HepG2 (cell line): ENCODE measurements at regions not wholly inside any gene's neighbourhood (a gene's known extent, or its start where the extent isn't known, plus 50 kb on each side); places are given as distances from the start of the nearest gene placed in this dataset.

ENCODE experiments used
- ARNTL ChIP-seq: sonication (generic); formaldehyde crosslinking; IDR thresholded peaks from 2 replicates; pipeline ENCODE4 v1.4.0; 2020; ENCODE audit warnings: mild to moderate bottlenecking, missing genetic modification reagents
- FOXA1 ChIP-seq, 2 experiments: fragments of 450-650 bp in 1 of 2; sonication (generic) in 1 of 2; formaldehyde crosslinking in 1 of 2; IDR thresholded peaks; 2 replicates each; pipeline versions ENCODE4 v1.4.0 to v1.6.1; 2016 to 2020; ENCODE audit warnings: missing genetic modification reagents in 1 of 2
- FOXJ3 ChIP-seq: sonication (generic); formaldehyde crosslinking; IDR thresholded peaks from 2 replicates; pipeline ENCODE4 v1.4.0; 2020; ENCODE audit warnings: missing genetic modification reagents, mild to moderate bottlenecking, borderline replicate concordance
- JUNB ChIP-seq: sonication (generic); formaldehyde crosslinking; IDR thresholded peaks from 2 replicates; pipeline ENCODE4 v1.8.0; 2022; ENCODE audit warnings: missing genetic modification reagents, mild to moderate bottlenecking, borderline replicate concordance
- NFRKB ChIP-seq: fragments of 450-650 bp; IDR thresholded peaks from 2 replicates; pipeline ENCODE4 v1.6.1; 2017
- SIN3B ChIP-seq: fragments of 150-350 bp; IDR thresholded peaks from 2 replicates; pipeline ENCODE4 v1.6.1; 2014; ENCODE audit warnings: low read length
- SMAD3 ChIP-seq: sonication (generic); formaldehyde crosslinking; IDR thresholded peaks from 2 replicates; pipeline ENCODE4 v1.4.0; 2020; ENCODE audit warnings: missing genetic modification reagents
- ZBTB42 ChIP-seq: sonication (generic); formaldehyde crosslinking; IDR thresholded peaks from 2 replicates; pipeline ENCODE4 v1.5.0; 2020; ENCODE audit warnings: mild to moderate bottlenecking, missing genetic modification reagents
- ZNF646 ChIP-seq: sonication (generic); formaldehyde crosslinking; IDR thresholded peaks from 2 replicates; pipeline ENCODE4 v1.9.0; 2021; ENCODE audit warnings: mild to moderate bottlenecking, missing genetic modification reagents
- TF ChIP-seq, protein P1 (sequence below): sonication (generic); formaldehyde crosslinking; IDR thresholded peaks from 2 replicates; pipeline ENCODE4 v1.5.0; 2020; ENCODE audit warnings: missing genetic modification reagents
- TF ChIP-seq, protein P2 (sequence below): sonication (generic); formaldehyde crosslinking; IDR thresholded peaks from 2 replicates; pipeline ENCODE4 v1.8.0; 2022; ENCODE audit warnings: low read depth, missing genetic modification reagents
- TF ChIP-seq, protein P3 (sequence below): sonication (generic); formaldehyde crosslinking; IDR thresholded peaks from 2 replicates; pipeline ENCODE4 v1.4.0; 2020; ENCODE audit warnings: missing genetic modification reagents, low read depth, mild to moderate bottlenecking, borderline replicate concordance
- TF ChIP-seq, protein P4 (sequence below): sonication (generic); formaldehyde crosslinking; IDR thresholded peaks from 2 replicates; pipeline ENCODE4 v1.4.0; 2020; ENCODE audit warnings: missing genetic modification reagents, borderline replicate concordance
- TF ChIP-seq, protein P5 (sequence below): sonication (generic); formaldehyde crosslinking; conservative IDR thresholded peaks from 2 replicates; pipeline ENCODE4 v1.8.0; 2022; ENCODE audit warnings: mild to moderate bottlenecking, moderate library complexity, missing genetic modification reagents

GRCh38 chrX:20477219-20477618 lies 210.5 kb upstream of the RPS6KA3 start (continued):
- TF ChIP-seq, protein P1, sequence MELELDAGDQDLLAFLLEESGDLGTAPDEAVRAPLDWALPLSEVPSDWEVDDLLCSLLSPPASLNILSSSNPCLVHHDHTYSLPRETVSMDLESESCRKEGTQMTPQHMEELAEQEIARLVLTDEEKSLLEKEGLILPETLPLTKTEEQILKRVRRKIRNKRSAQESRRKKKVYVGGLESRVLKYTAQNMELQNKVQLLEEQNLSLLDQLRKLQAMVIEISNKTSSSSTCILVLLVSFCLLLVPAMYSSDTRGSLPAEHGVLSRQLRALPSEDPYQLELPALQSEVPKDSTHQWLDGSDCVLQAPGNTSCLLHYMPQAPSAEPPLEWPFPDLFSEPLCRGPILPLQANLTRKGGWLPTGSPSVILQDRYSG (CRISPR knock-in tag) = no peak
- TF ChIP-seq, protein P2, sequence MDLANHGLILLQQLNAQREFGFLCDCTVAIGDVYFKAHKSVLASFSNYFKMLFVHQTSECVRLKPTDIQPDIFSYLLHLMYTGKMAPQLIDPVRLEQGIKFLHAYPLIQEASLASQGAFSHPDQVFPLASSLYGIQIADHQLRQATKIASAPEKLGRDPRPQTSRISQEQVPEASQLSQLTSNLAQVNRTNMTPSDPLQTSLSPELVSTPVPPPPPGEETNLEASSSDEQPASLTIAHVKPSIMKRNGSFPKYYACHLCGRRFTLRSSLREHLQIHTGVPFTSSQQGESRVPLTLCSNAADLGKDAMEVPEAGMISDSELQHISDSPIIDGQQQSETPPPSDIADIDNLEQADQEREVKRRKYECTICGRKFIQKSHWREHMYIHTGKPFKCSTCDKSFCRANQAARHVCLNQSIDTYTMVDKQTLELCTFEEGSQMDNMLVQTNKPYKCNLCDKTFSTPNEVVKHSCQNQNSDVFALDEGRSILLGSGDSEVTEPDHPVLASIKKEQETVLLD (CRISPR knock-in tag) = no peak
- TF ChIP-seq, protein P3, sequence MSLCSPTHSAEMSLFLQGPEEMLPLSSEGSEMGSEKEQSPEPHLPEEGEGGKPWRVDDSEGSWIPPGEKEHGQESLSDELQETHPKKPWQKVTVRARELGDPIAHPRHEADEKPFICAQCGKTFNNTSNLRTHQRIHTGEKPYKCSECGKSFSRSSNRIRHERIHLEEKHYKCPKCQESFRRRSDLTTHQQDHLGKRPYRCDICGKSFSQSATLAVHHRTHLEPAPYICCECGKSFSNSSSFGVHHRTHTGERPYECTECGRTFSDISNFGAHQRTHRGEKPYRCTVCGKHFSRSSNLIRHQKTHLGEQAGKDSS (CRISPR knock-in tag) = no peak
- TF ChIP-seq FOXJ3 (CRISPR knock-in tag) = peak; percentile 71; the same call in 1 of the 2 replicates
- no peak for TF ChIP-seq FOXA1 (IDR thresholded peaks at IDR 0.05)
- peak; percentile 62; the same call in 1 of the 2 replicates for TF ChIP-seq FOXA1 (CRISPR knock-in tag; IDR thresholded peaks at IDR 0.05)
- TF ChIP-seq, protein P4, sequence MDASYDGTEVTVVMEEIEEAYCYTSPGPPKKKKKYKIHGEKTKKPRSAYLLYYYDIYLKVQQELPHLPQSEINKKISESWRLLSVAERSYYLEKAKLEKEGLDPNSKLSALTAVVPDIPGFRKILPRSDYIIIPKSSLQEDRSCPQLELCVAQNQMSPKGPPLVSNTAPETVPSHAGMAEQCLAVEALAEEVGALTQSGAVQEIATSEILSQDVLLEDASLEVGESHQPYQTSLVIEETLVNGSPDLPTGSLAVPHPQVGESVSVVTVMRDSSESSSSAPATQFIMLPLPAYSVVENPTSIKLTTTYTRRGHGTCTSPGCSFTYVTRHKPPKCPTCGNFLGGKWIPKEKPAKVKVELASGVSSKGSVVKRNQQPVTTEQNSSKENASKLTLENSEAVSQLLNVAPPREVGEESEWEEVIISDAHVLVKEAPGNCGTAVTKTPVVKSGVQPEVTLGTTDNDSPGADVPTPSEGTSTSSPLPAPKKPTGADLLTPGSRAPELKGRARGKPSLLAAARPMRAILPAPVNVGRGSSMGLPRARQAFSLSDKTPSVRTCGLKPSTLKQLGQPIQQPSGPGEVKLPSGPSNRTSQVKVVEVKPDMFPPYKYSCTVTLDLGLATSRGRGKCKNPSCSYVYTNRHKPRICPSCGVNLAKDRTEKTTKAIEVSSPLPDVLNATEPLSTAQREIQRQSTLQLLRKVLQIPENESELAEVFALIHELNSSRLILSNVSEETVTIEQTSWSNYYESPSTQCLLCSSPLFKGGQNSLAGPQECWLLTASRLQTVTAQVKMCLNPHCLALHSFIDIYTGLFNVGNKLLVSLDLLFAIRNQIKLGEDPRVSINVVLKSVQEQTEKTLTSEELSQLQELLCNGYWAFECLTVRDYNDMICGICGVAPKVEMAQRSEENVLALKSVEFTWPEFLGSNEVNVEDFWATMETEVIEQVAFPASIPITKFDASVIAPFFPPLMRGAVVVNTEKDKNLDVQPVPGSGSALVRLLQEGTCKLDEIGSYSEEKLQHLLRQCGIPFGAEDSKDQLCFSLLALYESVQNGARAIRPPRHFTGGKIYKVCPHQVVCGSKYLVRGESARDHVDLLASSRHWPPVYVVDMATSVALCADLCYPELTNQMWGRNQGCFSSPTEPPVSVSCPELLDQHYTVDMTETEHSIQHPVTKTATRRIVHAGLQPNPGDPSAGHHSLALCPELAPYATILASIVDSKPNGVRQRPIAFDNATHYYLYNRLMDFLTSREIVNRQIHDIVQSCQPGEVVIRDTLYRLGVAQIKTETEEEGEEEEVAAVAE = no peak
- TF ChIP-seq SIN3B = no peak
- TF ChIP-seq ARNTL = no peak
- no peak for TF ChIP-seq SMAD3 (CRISPR knock-in tag)
- TF ChIP-seq ZBTB42 (CRISPR knock-in tag) = no peak
- TF ChIP-seq, protein P5, sequence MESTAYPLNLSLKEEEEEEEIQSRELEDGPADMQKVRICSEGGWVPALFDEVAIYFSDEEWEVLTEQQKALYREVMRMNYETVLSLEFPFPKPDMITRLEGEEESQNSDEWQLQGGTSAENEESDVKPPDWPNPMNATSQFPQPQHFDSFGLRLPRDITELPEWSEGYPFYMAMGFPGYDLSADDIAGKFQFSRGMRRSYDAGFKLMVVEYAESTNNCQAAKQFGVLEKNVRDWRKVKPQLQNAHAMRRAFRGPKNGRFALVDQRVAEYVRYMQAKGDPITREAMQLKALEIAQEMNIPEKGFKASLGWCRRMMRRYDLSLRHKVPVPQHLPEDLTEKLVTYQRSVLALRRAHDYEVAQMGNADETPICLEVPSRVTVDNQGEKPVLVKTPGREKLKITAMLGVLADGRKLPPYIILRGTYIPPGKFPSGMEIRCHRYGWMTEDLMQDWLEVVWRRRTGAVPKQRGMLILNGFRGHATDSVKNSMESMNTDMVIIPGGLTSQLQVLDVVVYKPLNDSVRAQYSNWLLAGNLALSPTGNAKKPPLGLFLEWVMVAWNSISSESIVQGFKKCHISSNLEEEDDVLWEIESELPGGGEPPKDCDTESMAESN (CRISPR knock-in tag) = no peak
- no peak for TF ChIP-seq ZNF646 (CRISPR knock-in tag)
- no peak for TF ChIP-seq JUNB (CRISPR knock-in tag)
- no peak for TF ChIP-seq NFRKB
